PC-9 (cell line): ENCODE measurements at regions not wholly inside any gene's neighbourhood (a gene's known extent, or its start where the extent isn't known, plus 50 kb on each side); places are given as distances from the start of the nearest gene placed in this dataset.

Experiments used
- BruUV-seq: library from RNA; stranded (reverse); fragments of 400-500 nt; replicated peaks from 2 replicates; lab custom pipeline; 2021; lab: Mats Ljungman, UMichigan
- CTCF ChIA-PET: fragments of 300-600 bp; sonication (Branson Sonifier 250); formaldehyde crosslinking; loops from one replicate; lab custom pipeline; 2022; ENCODE audit warnings: antibody characterized with exemption; lab: Charles Lee
- POLR2A ChIA-PET: fragments of 300-600 bp; sonication (Branson Sonifier 250); formaldehyde crosslinking; loops from one replicate; lab custom pipeline; 2022; ENCODE audit warnings: antibody characterized with exemption; ENCODE audit not compliant: unreplicated experiment; lab: Charles Lee
- DNase-seq, 2 experiments: peaks; one replicate each; pipeline versions ENCODE4 v3.0.0 to v3.0.0-alpha.2; 2015 to 2022; ENCODE audit warnings: mixed read lengths in 1 of 2
- H2AFZ ChIP-seq: fragments of 200-600 bp; sonication (generic); 2 replicates; pipeline ENCODE4 v1.8.1; 2017; ENCODE audit warnings: antibody characterized with exemption
- H3F3A ChIP-seq: fragments of 200-600 bp; sonication (generic); 2 replicates; pipeline ENCODE4 v1.8.1; 2017; ENCODE audit warnings: antibody characterized with exemption, mild to moderate bottlenecking, low read depth; ENCODE audit not compliant: insufficient read depth
- H3K27ac ChIP-seq: fragments of 200-600 bp; sonication (generic); 2 replicates; pipeline ENCODE4 v1.6.1; 2016; ENCODE audit warnings: mixed run types
- H3K27me3 ChIP-seq: fragments of 200-600 bp; sonication (generic); 2 replicates; pipeline ENCODE4 v1.6.1; 2016; ENCODE audit warnings: low read depth, mixed run types; ENCODE audit not compliant: insufficient read depth
- H3K36me3 ChIP-seq: fragments of 200-600 bp; sonication (generic); 2 replicates; pipeline ENCODE4 v1.6.1; 2016; ENCODE audit warnings: low read depth, mixed run types
- H3K4me1 ChIP-seq: fragments of 200-600 bp; sonication (generic); replicated peaks from 2 replicates; pipeline ENCODE4 v1.6.1; 2016; ENCODE audit warnings: mixed run types; ENCODE audit not compliant: insufficient read depth
- H3K4me2 ChIP-seq: fragments of 200-600 bp; sonication (generic); 2 replicates; pipeline ENCODE4 v1.6.1; 2017; ENCODE audit warnings: mixed run types
- H3K4me3 ChIP-seq: fragments of 200-600 bp; sonication (generic); 2 replicates; pipeline ENCODE4 v1.6.1; 2016; ENCODE audit warnings: mixed run types
- H3K79me2 ChIP-seq: fragments of 200-600 bp; sonication (generic); 2 replicates; pipeline ENCODE4 v1.6.1; 2017; ENCODE audit warnings: low read depth, mixed run types
- H3K9me2 ChIP-seq: fragments of 200-600 bp; sonication (generic); 2 replicates; pipeline ENCODE4 v1.8.1; 2017; ENCODE audit warnings: mild to moderate bottlenecking; ENCODE audit not compliant: insufficient read depth
- H3K9me3 ChIP-seq: fragments of 200-600 bp; sonication (generic); 2 replicates; pipeline ENCODE4 v1.8.1; 2016; ENCODE audit warnings: low read depth; ENCODE audit not compliant: insufficient read depth
- H4K20me1 ChIP-seq: fragments of 200-600 bp; sonication (generic); 2 replicates; pipeline ENCODE4 v1.8.1; 2017; ENCODE audit not compliant: insufficient read depth
- CTCF ChIP-seq: fragments of 200-600 bp; sonication (generic); conservative IDR thresholded peaks from 2 replicates; pipeline ENCODE4 v1.6.1; 2017; ENCODE audit warnings: mixed run types, antibody characterized with exemption, mild to moderate bottlenecking, moderate library complexity
- EZH2 ChIP-seq: fragments of 200-600 bp; sonication (generic); IDR thresholded peaks from 2 replicates; pipeline ENCODE4 v1.8.0; 2017; ENCODE audit warnings: antibody characterized with exemption, low read depth
- intact Hi-C: fragments of 100-400 bp; cut with micrococcal nuclease; formaldehyde crosslinking; loops from one replicate; pipeline ENCODE4 v1.10.0; 2022; ENCODE audit not compliant: unreplicated experiment

GRCh38 chr1:224512600-224513151 is 78.1 kb upstream of the WDR26 start:
- H3K79me2 ChIP-seq, result no peaks in the 10 kb centered on the region
- POLR2A ChIA-PET, result interaction anchor here (0.5 kb wide), 1 partner anchor 15 kb away, joined by 4 read pairs; no protein-coding TSS in a partner anchor

GRCh38 chr1:224513383-224513782 is 78.8 kb upstream of the WDR26 start:
- no peaks in the 10 kb centered on the region for H3K9me3 ChIP-seq
- POLR2A ChIA-PET, result no interaction called here

More at GRCh38 chr1:224512600-224513151, 78.1 kb upstream of the WDR26 start:
- H2AFZ ChIP-seq, result no peak overlapping the region
- H3K4me2 ChIP-seq, result no peak overlapping the region
- no peaks in the 10 kb centered on the region for H3K36me3 ChIP-seq
- CTCF ChIA-PET, result interaction anchor here (0.5 to 4.5 kb wide), 7 partner anchors 14 to 410 kb away, joined by 3 to 18 read pairs (median 4); no protein-coding TSS in a partner anchor
- H3K4me1 ChIP-seq, result peaks cover 37% of the 10 kb centered on the region
- H3K4me3 ChIP-seq, result no peak overlapping the region
- DNase-seq, result no peak
- H3F3A ChIP-seq, result peaks cover 17% of the 10 kb centered on the region; the same call in 1 of the 2 replicates
- H3K9me2 ChIP-seq, result no peaks in the 10 kb centered on the region
- BruUV-seq, result no TSS peak
- TF ChIP-seq EZH2 (no peak), CTCF (no peak)
- no peaks in the 10 kb centered on the region for H3K27me3 ChIP-seq
- intact Hi-C loops, result loop anchor here (1.0 to 2.0 kb wide), 5 partner anchors 105 to 410 kb away; no protein-coding TSS in a partner anchor
- H4K20me1 ChIP-seq, result no peaks in the 10 kb centered on the region
- no peaks in the 10 kb centered on the region for H3K9me3 ChIP-seq
- no peak overlapping the region for H3K27ac ChIP-seq

GRCh38 chr1:224513787-224514209 is 79.2 kb upstream of the WDR26 start:
- CTCF ChIA-PET, result interaction anchor here (0.7 to 4.5 kb wide), 9 partner anchors 12 to 409 kb away, joined by 3 to 18 read pairs (median 4); no protein-coding TSS in a partner anchor
- Histone ChIP-seq H3K27ac (no peak overlapping the region), H4K20me1 (no peaks in the 10 kb centered on the region), H3K27me3 (no peaks in the 10 kb centered on the region), H3K9me3 (no peaks in the 10 kb centered on the region), H3K4me2 (peak overlapping the region; percentile 45), H3K4me3 (no peak overlapping the region), H2AFZ (peak overlapping the region; percentile 52; the same call in 1 of the 2 replicates), H3K4me1 (peaks cover 37% of the 10 kb centered on the region), H3K9me2 (no peaks in the 10 kb centered on the region), H3K79me2 (no peaks in the 10 kb centered on the region), H3K36me3 (no peaks in the 10 kb centered on the region), H3F3A (peaks cover 17% of the 10 kb centered on the region; the same call in 1 of the 2 replicates)
- DNase-seq, result peak; percentile 71 to 92
- TF ChIP-seq CTCF (peak; percentile 94), EZH2 (no peak)
- intact Hi-C loops, result loop anchor here (1.0 to 2.0 kb wide), 6 partner anchors 51 to 409 kb away; no protein-coding TSS in a partner anchor
- no TSS peak for BruUV-seq
- POLR2A ChIA-PET, result no interaction called here

More at GRCh38 chr1:224513383-224513782, 78.8 kb upstream of the WDR26 start:
- no peaks in the 10 kb centered on the region for H3K27me3 ChIP-seq
- H2AFZ ChIP-seq, result no peak overlapping the region
- DNase-seq, result no peak
- BruUV-seq, result no TSS peak
- no peaks in the 10 kb centered on the region for H3K36me3 ChIP-seq
- H3F3A ChIP-seq, result peaks cover 17% of the 10 kb centered on the region; the same call in 1 of the 2 replicates
- TF ChIP-seq CTCF, result no peak
- no peak for TF ChIP-seq EZH2
- intact Hi-C loops, result loop anchor here (1.0 to 2.0 kb wide), 5 partner anchors 104 to 409 kb away; no protein-coding TSS in a partner anchor
- no peak overlapping the region for H3K4me3 ChIP-seq
- H4K20me1 ChIP-seq, result no peaks in the 10 kb centered on the region
- no peak overlapping the region for H3K27ac ChIP-seq
- peak overlapping the region; percentile 45; the same call in 1 of the 2 replicates for H3K4me2 ChIP-seq
- CTCF ChIA-PET, result interaction anchor here (0.7 to 4.5 kb wide), 6 partner anchors 15 to 409 kb away, joined by 3 to 18 read pairs (median 4); no protein-coding TSS in a partner anchor
- no peaks in the 10 kb centered on the region for H3K79me2 ChIP-seq
- H3K4me1 ChIP-seq, result peaks cover 37% of the 10 kb centered on the region
- no peaks in the 10 kb centered on the region for H3K9me2 ChIP-seq
